Thoracic aorta (tissue), 2 donors: ENCODE measurements at regions not wholly inside any gene's neighbourhood (a gene's known extent, or its start where the extent isn't known, plus 50 kb on each side); places are given as distances from the start of the nearest gene placed in this dataset.

Experiments
- ATAC-seq: fragments of 150-250 bp; one replicate; pipeline ENCODE4 v1.8.0; 2017; ENCODE audit warnings: low read depth; ENCODE audit not compliant: insufficient number of reproducible peaks, low FRiP score
- DNase-seq: peaks from one replicate; pipeline ENCODE4 v3.0.0-alpha.2; 2020; ENCODE audit warnings: low spot score
- H3K27ac ChIP-seq, 2 donors: fragments of 200-600 bp; sonication (generic); 1 replicate in 1 of 2; 2 replicates in 1 of 2; pipeline ENCODE4 v1.5.1; 2016; ENCODE audit warnings: mild to moderate bottlenecking in 2 of 2, moderate library complexity in 2 of 2
- H3K27me3 ChIP-seq: fragments of 200-600 bp; sonication (generic); replicated peaks from 2 replicates; pipeline ENCODE4 v1.6.0; 2016; ENCODE audit warnings: mild to moderate bottlenecking; ENCODE audit not compliant: insufficient read depth
- H3K36me3 ChIP-seq: fragments of 200-600 bp; sonication (generic); one replicate; pipeline ENCODE4 v1.5.1; 2016
- H3K4me1 ChIP-seq, 2 donors: fragments of 200-600 bp; sonication (generic); 1 replicate in 1 of 2; 2 replicates in 1 of 2; pipeline versions ENCODE4 v1.5.1 to v1.6.0; 2016; ENCODE audit warnings: low read depth in 2 of 2, mild to moderate bottlenecking in 1 of 2; ENCODE audit not compliant: control insufficient read depth in 1 of 2
- H3K4me3 ChIP-seq: fragments of 200-600 bp; sonication (generic); 2 replicates; pipeline ENCODE4 v1.5.1; 2016; ENCODE audit warnings: mild to moderate bottlenecking
- H3K9me3 ChIP-seq: fragments of 200-600 bp; sonication (generic); 2 replicates; pipeline ENCODE4 v1.5.1; 2016
- TF ChIP-seq, protein P1 (sequence below): fragments of 200-600 bp; sonication (generic); IDR thresholded peaks from one replicate; pipeline ENCODE4 v1.5.1; 2019; ENCODE audit warnings: antibody characterized with exemption

DNA sequence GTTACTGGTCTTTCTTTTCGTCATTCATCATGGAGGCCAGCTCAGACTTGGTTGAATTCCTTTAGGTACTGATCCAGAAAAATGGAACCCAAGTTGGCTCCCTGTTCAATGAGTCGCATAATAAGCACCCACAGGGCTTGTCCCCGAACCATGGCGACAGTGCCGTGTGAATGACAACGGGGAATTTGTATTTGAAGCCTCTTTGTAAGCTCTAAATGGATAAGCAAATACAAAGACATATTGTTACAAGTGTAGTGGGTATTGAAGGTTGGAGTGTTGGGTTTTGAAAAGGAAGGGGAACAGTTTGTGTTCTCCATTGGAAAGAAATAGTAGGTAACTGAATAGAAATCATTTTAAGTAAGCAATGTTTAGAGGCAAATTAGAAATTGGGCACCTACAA, 288.9 kb downstream of the SLC4A3 start:
- H3K27ac ChIP-seq, result no peak overlapping the region
- H3K27me3 ChIP-seq, result no peaks in the 10 kb centered on the region
- no peaks in the 10 kb centered on the region for H3K36me3 ChIP-seq
- DNase-seq, result no peak
- peaks cover 0 to 7% of the 10 kb centered on the region in 2 donors for H3K4me1 ChIP-seq
- H3K9me3 ChIP-seq, result no peaks in the 10 kb centered on the region
- H3K4me3 ChIP-seq, result no peak overlapping the region
- TF ChIP-seq, protein P1, sequence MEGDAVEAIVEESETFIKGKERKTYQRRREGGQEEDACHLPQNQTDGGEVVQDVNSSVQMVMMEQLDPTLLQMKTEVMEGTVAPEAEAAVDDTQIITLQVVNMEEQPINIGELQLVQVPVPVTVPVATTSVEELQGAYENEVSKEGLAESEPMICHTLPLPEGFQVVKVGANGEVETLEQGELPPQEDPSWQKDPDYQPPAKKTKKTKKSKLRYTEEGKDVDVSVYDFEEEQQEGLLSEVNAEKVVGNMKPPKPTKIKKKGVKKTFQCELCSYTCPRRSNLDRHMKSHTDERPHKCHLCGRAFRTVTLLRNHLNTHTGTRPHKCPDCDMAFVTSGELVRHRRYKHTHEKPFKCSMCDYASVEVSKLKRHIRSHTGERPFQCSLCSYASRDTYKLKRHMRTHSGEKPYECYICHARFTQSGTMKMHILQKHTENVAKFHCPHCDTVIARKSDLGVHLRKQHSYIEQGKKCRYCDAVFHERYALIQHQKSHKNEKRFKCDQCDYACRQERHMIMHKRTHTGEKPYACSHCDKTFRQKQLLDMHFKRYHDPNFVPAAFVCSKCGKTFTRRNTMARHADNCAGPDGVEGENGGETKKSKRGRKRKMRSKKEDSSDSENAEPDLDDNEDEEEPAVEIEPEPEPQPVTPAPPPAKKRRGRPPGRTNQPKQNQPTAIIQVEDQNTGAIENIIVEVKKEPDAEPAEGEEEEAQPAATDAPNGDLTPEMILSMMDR, result no peak
- no peak for ATAC-seq

DNA sequence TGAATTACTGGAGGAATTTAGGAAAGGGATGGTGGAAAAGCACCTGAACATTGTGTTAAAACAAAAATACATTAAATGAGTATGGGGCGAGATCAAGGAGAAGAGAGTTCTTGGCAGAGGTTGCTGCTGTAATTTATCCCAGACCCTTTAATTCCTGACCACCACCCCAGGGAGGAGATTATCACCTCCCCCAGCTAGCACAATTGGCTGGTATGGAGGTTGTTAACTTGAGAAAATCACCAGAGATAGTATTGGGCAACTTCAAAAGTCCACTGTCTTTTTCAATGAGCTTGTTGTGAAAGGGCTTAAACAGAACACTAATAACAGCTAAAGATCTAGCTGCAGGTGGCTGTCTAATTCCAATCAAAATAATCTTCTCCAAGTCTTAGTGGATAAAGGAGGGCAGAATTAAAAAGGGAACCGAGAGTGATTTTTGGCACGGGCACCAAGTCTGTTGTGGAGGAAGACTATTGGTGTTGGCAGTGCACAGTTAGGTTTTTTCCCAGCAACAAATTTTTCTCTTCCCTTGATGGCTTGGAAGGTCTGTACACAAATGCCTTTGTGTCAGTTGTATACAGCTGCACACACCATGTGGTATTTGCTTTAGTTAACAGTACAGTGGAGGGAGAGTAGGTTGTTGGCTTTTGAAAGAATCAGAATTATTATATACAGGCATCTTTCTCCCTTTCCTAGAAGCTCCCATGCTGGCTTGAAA, 289.5 kb downstream of the SLC4A3 start:
- Histone ChIP-seq H3K36me3 (no peaks in the 10 kb centered on the region), H3K9me3 (no peaks in the 10 kb centered on the region), H3K27ac (no peak overlapping the region), H3K4me3 (no peak overlapping the region), H3K4me1 (peaks cover 0 to 7% of the 10 kb centered on the region in 2 donors), H3K27me3 (no peaks in the 10 kb centered on the region)
- TF ChIP-seq, protein P1, result no peak
- DNase-seq (no peak), ATAC-seq (no peak)

DNA sequence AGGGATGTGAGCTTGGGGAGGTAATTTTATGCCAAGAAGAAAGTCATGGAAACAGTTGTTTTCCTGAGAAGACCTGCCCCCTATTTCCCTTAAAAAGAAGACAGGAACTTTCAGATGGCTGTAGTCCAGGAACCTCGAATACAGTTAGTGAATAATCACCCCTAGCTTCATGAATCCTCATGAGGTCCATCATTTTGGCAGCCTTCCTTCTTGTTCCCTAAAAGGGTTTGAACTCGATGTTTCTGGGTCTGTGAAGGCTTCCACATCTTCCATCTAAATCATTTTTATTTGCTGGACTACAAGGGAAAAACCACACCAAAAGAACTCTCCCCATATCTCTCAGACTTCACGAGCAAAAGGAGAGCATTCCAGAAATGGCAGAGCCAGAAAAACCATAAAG, 290.8 kb downstream of the SLC4A3 start:
- no peaks in the 10 kb centered on the region for H3K36me3 ChIP-seq
- no peaks in the 10 kb centered on the region for H3K27me3 ChIP-seq
- no peak overlapping the region for H3K27ac ChIP-seq
- H3K4me1 ChIP-seq, result no peaks in the 10 kb centered on the region
- H3K9me3 ChIP-seq, result no peaks in the 10 kb centered on the region
- TF ChIP-seq, protein P1, result no peak
- no peak overlapping the region for H3K4me3 ChIP-seq
- DNase-seq (no peak), ATAC-seq (no peak)

- Histone ChIP-seq H3K36me3 (no peaks in the 10 kb centered on the region), H3K4me1 (no peaks in the 10 kb centered on the region), H3K4me3 (no peak overlapping the region), H3K27ac (no peak overlapping the region), H3K27me3 (no peaks in the 10 kb centered on the region), H3K9me3 (no peaks in the 10 kb centered on the region)
- no peak for ATAC-seq
- no peak for DNase-seq
- TF ChIP-seq, protein P1, result no peak
These were observed 291.5 kb downstream of the SLC4A3 start for GRCh38 chr2:219918944-219919343.

DNA sequence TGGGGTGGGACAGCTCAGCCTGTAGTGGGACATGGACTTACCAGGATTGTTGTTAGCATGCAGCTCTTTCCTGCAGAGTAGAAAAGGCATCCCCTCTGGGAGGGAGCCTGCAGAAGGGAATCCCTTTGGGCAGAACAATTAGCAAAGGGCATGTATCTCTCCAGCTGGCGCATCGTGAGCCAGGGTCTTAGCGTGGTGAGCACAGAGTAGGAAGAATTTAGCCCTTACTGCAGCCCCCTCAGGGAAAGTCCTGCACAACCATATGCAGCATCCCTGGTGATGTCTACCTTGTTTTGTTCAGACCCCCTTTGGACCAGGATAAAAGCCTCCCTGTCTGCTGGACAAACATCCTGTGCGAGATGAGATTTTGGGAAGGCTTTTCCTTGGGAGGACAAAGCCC, 292.1 kb downstream of the SLC4A3 start:
- Histone ChIP-seq H3K27ac (no peak overlapping the region), H3K27me3 (no peaks in the 10 kb centered on the region), H3K36me3 (no peaks in the 10 kb centered on the region), H3K4me1 (no peaks in the 10 kb centered on the region), H3K9me3 (no peaks in the 10 kb centered on the region), H3K4me3 (no peak overlapping the region)
- TF ChIP-seq, protein P1, result no peak
- ATAC-seq, result no peak
- DNase-seq, result no peak
